ENCODE measurements at regions not wholly inside any gene's neighbourhood (a gene's known extent, or its start where the extent isn't known, plus 50 kb on each side); places are given as distances from the start of the nearest gene placed in this dataset.

- ChIA-PET CTCF (no interaction called here), POLR2A (no interaction called here)
- no peak for DNase-seq
These were observed 94.6 kb upstream of the RALGPS2 start for GRCh38 chr1:178630417-178630816.

DNA sequence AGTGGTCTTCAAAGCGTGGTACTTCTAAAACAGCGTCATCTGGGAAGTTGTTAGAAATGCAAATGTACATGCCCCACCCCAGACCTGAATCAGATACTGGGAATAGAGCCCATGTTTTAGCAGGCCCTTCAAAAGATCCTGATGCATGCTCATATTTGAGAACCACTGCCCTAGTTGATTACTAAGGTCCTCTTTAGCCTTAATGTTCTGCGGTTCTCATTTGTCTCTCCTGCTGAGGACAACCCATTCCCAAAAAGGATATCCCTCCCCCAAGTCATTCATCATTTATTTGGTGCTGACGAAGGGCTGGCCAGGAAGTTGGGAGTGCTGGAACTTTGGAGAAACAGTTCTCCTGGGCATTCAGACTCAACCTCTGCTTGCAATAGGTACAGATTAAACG is 92.4 kb upstream of the RALGPS2 start:
- Mint-ChIP-seq H3K4me3 (no peak overlapping the region), H3K27me3 (no peaks in the 10 kb centered on the region), H3K4me1 (ENCODE audit: low read depth) (no peaks in the 10 kb centered on the region), H3K9me3 (no peaks in the 10 kb centered on the region), H3K36me3 (no peaks in the 10 kb centered on the region), H3K27ac (no peak overlapping the region)
- ChIA-PET POLR2A (no interaction called here), CTCF (no interaction called here)
- DNase-seq: no peak
- intact Hi-C loops (cut with micrococcal nuclease): no loop called here

More at GRCh38 chr1:178630417-178630816, 94.6 kb upstream of the RALGPS2 start:
- Mint-ChIP-seq H3K4me1 (ENCODE audit: low read depth) (no peaks in the 10 kb centered on the region), H3K27ac (no peak overlapping the region), H3K27me3 (no peaks in the 10 kb centered on the region), H3K4me3 (no peak overlapping the region), H3K36me3 (no peaks in the 10 kb centered on the region), H3K9me3 (no peaks in the 10 kb centered on the region)
- intact Hi-C loops (cut with micrococcal nuclease): no loop called here

GRCh38 chr1:178633056-178633455 is 92.0 kb upstream of the RALGPS2 start:
- Mint-ChIP-seq H3K4me3 (no peak overlapping the region), H3K36me3 (no peaks in the 10 kb centered on the region), H3K9me3 (no peaks in the 10 kb centered on the region), H3K4me1 (ENCODE audit: low read depth) (no peaks in the 10 kb centered on the region), H3K27me3 (no peaks in the 10 kb centered on the region), H3K27ac (no peak overlapping the region)
- ChIA-PET CTCF (no interaction called here), POLR2A (no interaction called here)
- no peak for DNase-seq
- intact Hi-C loops (cut with micrococcal nuclease): no loop called here

DNA sequence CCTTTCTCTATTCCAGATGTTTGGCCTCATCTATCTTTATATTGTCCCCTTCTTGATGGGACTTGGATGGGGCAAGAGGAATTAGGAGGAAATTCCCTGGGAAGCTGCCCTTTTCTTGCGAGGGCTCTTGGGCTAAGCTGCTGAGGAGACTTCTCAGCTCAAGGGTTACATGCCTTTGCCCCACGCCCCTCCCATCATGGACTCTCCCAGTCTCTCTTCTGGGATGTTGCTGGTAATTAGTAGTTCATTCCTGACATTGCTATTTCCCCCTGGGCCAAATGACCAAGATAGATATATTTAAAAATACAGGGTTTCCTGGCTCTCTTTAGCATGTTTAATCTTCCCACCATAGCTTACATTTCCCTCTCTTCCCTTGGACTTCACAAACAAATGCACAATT is 90.6 kb upstream of the RALGPS2 start:
- Mint-ChIP-seq H3K9me3 (no peaks in the 10 kb centered on the region), H3K36me3 (no peaks in the 10 kb centered on the region), H3K4me1 (ENCODE audit: low read depth) (no peaks in the 10 kb centered on the region), H3K27me3 (no peaks in the 10 kb centered on the region), H3K27ac (no peak overlapping the region), H3K4me3 (no peak overlapping the region)
- no peak for DNase-seq
- intact Hi-C loops (cut with micrococcal nuclease): no loop called here
- ChIA-PET POLR2A (no interaction called here), CTCF (no interaction called here)

- Mint-ChIP-seq H3K36me3 (no peaks in the 10 kb centered on the region), H3K9me3 (no peaks in the 10 kb centered on the region), H3K4me3 (no peak overlapping the region), H3K27ac (no peak overlapping the region), H3K27me3 (no peaks in the 10 kb centered on the region), H3K4me1 (ENCODE audit: low read depth) (no peaks in the 10 kb centered on the region)
- ChIA-PET POLR2A (no interaction called here), CTCF (no interaction called here)
- intact Hi-C loops (cut with micrococcal nuclease): no loop called here
- DNase-seq: no peak
These were observed 87.2 kb upstream of the RALGPS2 start for GRCh38 chr1:178637841-178638240.

- H3K27me3 Mint-ChIP-seq: no peaks in the 10 kb centered on the region
- DNase-seq: no peak
- no peaks in the 10 kb centered on the region for H3K4me1 Mint-ChIP-seq (ENCODE audit: low read depth)
- ChIA-PET CTCF (no interaction called here), POLR2A (no interaction called here)
- no peaks in the 10 kb centered on the region for H3K9me3 Mint-ChIP-seq
- no peak overlapping the region for H3K4me3 Mint-ChIP-seq
- no peak overlapping the region for H3K27ac Mint-ChIP-seq
- H3K36me3 Mint-ChIP-seq: no peaks in the 10 kb centered on the region
- intact Hi-C loops (cut with micrococcal nuclease): no loop called here
These were observed 85.7 kb upstream of the RALGPS2 start for GRCh38 chr1:178639326-178639725.

DNA sequence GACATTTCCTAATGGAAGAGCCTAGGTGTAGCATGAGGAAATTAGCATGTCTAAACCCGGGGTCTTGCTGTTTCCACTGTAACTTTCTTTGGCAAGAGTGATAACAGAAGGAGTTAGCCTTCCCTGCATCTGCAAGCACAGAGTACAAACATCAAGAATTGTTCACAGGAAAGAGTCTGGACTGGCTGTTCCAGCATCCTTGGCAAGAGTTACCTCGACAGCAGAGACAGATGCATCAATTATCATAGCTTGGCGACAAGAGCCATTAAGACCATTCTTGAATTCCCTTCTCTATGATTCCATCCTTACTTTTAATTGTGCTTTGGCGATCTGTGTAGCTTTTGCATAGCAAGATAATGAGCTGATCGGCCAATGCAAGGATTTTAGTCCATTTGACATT is 82.8 kb upstream of the RALGPS2 start:
- intact Hi-C loops (cut with micrococcal nuclease): no loop called here
- no peaks in the 10 kb centered on the region for H3K4me1 Mint-ChIP-seq (ENCODE audit: low read depth)
- POLR2A ChIA-PET: no interaction called here
- no peaks in the 10 kb centered on the region for H3K36me3 Mint-ChIP-seq
- no peak overlapping the region for H3K4me3 Mint-ChIP-seq
- CTCF ChIA-PET: no interaction called here
- no peak overlapping the region for H3K27ac Mint-ChIP-seq
- H3K27me3 Mint-ChIP-seq: no peaks in the 10 kb centered on the region
- no peak for DNase-seq
- no peaks in the 10 kb centered on the region for H3K9me3 Mint-ChIP-seq

DNA sequence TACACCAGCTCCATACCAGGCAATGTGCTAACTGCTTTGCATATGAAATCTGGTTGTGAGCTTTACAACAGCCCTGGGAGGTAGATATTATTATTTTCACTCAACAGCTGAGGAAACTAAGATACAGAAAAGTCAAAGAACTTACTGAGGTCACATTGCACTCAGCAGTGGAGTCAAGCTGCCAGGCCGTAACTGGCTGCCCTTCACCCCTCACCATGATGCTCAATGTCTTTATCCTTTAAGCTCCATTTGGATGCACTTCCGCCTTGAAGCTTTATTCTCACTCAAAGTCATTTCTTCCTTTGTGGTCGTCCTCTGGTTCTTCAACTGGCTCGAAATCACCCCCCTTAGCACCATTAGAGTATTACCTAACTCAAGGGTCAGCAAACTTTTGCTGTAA is 81.7 kb upstream of the RALGPS2 start:
- ChIA-PET CTCF (no interaction called here), POLR2A (no interaction called here)
- no peak overlapping the region for H3K27ac Mint-ChIP-seq
- DNase-seq: no peak
- no peaks in the 10 kb centered on the region for H3K36me3 Mint-ChIP-seq
- H3K27me3 Mint-ChIP-seq: no peaks in the 10 kb centered on the region
- no peaks in the 10 kb centered on the region for H3K4me1 Mint-ChIP-seq (ENCODE audit: low read depth)
- H3K4me3 Mint-ChIP-seq: no peak overlapping the region
- H3K9me3 Mint-ChIP-seq: no peaks in the 10 kb centered on the region
- intact Hi-C loops (cut with micrococcal nuclease): no loop called here

- intact Hi-C loops (cut with micrococcal nuclease): no loop called here
- no peaks in the 10 kb centered on the region for H3K9me3 Mint-ChIP-seq
These were observed 81.2 kb upstream of the RALGPS2 start for GRCh38 chr1:178643831-178644230.

DNA sequence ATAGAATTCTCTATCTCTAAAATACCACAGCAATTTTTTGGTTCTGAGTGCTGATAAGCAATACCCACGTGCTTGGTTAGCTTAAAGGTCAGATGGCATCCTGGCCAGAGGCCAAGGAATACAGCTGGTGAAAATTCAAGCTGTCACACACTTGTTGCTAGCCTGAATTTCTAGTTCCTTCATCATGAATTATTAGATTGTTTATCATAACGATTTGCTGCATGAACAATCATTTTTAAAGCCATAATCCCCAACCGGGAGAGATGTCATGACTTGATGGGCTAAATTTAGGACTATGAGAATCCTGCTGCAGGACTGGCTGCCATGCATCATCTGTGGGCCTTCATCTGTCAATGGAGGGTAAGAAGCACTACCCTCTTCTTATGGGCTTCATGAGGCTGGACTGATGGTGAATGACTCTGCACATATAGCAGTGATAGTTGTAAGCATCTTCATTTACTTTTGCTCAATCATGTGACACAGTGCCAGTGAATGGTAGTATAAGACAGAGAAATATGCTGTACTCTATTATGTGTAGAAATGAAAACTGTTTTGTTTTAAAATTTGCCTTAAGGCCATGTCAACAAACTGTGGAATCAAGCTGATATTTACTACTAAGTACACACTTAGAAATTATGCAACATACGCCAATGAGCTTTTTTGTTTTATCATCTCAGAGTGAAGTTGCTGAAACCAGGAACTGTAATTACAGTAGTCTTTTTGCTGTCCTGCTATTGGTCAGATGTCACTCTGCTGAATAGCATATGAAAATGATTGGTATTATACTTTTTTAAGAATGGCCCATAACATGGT is 80.5 kb upstream of the RALGPS2 start:
- no peak for DNase-seq
- H3K27ac Mint-ChIP-seq: no peak overlapping the region
- H3K36me3 Mint-ChIP-seq: no peaks in the 10 kb centered on the region
- H3K4me3 Mint-ChIP-seq: no peak overlapping the region
- no peaks in the 10 kb centered on the region for H3K4me1 Mint-ChIP-seq (ENCODE audit: low read depth)
- H3K27me3 Mint-ChIP-seq: no peaks in the 10 kb centered on the region
- H3K9me3 Mint-ChIP-seq: no peaks in the 10 kb centered on the region
- POLR2A ChIA-PET: interaction anchor here (0.6 kb wide), 1 partner anchor 33 kb away, joined by 6 read pairs; no protein-coding TSS in a partner anchor
- intact Hi-C loops (cut with micrococcal nuclease): no loop called here
- CTCF ChIA-PET: no interaction called here

More at GRCh38 chr1:178643831-178644230, 81.2 kb upstream of the RALGPS2 start:
- POLR2A ChIA-PET: no interaction called here
- DNase-seq: no peak
- CTCF ChIA-PET: no interaction called here
- Mint-ChIP-seq H3K4me1 (ENCODE audit: low read depth) (no peaks in the 10 kb centered on the region), H3K4me3 (no peak overlapping the region), H3K27me3 (no peaks in the 10 kb centered on the region), H3K36me3 (no peaks in the 10 kb centered on the region), H3K27ac (no peak overlapping the region)

- Mint-ChIP-seq H3K36me3 (no peaks in the 10 kb centered on the region), H3K4me1 (ENCODE audit: low read depth) (no peaks in the 10 kb centered on the region), H3K9me3 (no peaks in the 10 kb centered on the region), H3K27ac (no peak overlapping the region), H3K4me3 (no peak overlapping the region), H3K27me3 (peaks cover 1% of the 10 kb centered on the region)
- intact Hi-C loops (cut with micrococcal nuclease): no loop called here
- ChIA-PET POLR2A (interaction anchor here (0.6 kb wide), 1 partner anchor 33 kb away, joined by 6 read pairs; no protein-coding TSS in a partner anchor), CTCF (no interaction called here)
- DNase-seq: no peak
These were observed 79.8 kb upstream of the RALGPS2 start for GRCh38 chr1:178645157-178645807.

DNA sequence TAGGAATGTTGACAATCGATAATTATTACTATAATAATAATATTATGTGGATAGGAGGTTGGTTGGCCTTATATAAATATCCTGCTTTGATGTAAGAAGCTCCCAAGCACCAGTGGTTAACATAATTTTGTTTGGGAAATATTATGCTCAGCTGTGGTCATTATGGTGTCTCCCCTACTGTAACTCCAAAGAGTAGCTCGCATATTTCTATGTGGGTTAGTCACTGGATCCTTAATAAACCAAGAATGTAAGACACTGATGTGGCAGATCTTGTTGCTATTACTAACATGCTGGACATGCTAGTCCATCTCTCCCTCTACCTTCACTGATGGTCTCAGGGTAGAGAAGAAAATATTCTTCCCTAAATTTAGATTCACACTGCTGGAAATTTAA is 79.2 kb upstream of the RALGPS2 start:
- CTCF ChIA-PET: no interaction called here
- H3K4me1 Mint-ChIP-seq (ENCODE audit: low read depth): no peaks in the 10 kb centered on the region

DNA sequence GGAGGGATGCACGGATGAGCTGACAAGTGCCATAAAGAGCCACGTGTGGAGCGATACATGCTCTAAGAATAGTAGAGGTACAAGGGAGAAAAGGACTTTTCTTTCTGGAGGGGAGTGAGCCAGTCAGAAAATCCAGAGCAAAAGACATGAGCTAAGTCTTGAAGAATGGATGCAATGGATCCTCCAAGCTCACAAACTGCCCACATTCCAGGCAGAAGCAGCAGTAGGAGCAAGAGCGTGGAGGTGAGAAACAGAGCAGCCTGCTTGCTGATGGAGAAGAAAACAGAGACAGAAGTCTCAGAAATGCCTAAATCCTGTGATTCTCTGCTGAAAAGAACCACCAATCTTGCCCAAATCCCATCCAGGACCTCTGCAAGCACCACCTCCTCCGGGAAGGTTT is 78.2 kb upstream of the RALGPS2 start:
- CTCF ChIA-PET: no interaction called here
- POLR2A ChIA-PET: no interaction called here
- DNase-seq: no peak
- intact Hi-C loops (cut with micrococcal nuclease): no loop called here
- Mint-ChIP-seq H3K9me3 (no peaks in the 10 kb centered on the region), H3K4me1 (ENCODE audit: low read depth) (no peaks in the 10 kb centered on the region), H3K36me3 (no peaks in the 10 kb centered on the region), H3K4me3 (no peak overlapping the region), H3K27me3 (peaks cover 4% of the 10 kb centered on the region), H3K27ac (no peak overlapping the region)

More for the DNA sequence above, 79.2 kb upstream of the RALGPS2 start:
- Mint-ChIP-seq H3K27me3 (peaks cover 1% of the 10 kb centered on the region), H3K4me3 (no peak overlapping the region), H3K27ac (no peak overlapping the region), H3K9me3 (no peaks in the 10 kb centered on the region), H3K36me3 (no peaks in the 10 kb centered on the region)
- intact Hi-C loops (cut with micrococcal nuclease): no loop called here
- DNase-seq: no peak
- POLR2A ChIA-PET: no interaction called here
